ENCODE measurements at regions not wholly inside any gene's neighbourhood (a gene's known extent, or its start where the extent isn't known, plus 50 kb on each side); places are given as distances from the start of the nearest gene placed in this dataset.

DNA sequence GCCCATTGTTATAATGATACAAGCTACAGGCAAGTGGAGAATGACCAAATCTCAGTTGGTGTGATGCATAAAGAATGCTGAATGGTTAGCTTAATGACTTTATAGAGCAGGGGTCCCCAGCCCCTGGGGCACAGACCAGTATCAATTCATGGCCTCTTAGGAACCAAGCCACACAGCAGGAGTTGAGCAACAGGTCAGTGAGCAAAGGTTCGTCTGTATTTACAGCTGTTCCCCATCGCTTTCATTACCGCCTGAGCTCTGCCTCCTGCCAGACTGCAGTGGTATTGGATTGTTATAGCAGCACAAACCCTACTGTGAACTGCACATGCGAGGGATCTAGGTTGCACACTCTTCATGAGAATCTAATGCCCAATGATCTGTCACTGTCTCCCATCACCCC lies 114.0 kb upstream of the ZFHX3 start:
- Histone ChIP-seq H3K9me3 (ENCODE audit: control insufficient read depth, insufficient read depth, low read length) (peaks cover 5% of the 10 kb centered on the region; the same call in 1 of the 2 replicates), H2AK9ac (replicated peaks; ENCODE audit: low read depth, low read length, poor library complexity) (no peak overlapping the region), H4K91ac (ENCODE audit: insufficient read depth, low read depth, low read length) (no peak overlapping the region), H3K4ac (ENCODE audit: low read depth, low read length) (no peak overlapping the region), H2AK5ac (ENCODE audit: low read depth, low read length) (no peak overlapping the region), H2BK120ac (ENCODE audit: low read depth, low read length) (no peak overlapping the region), H3K9ac (ENCODE audit: low read depth, low read length) (no peak overlapping the region), H3K79me1 (ENCODE audit: low read depth in 1 of 2, low read length in 2 of 2) (no peaks in the 10 kb centered on the region), H2BK15ac (ENCODE audit: low read depth, low read length) (no peak overlapping the region), H3K36me3 (ENCODE audit: control insufficient read depth, insufficient read depth, low read length) (no peaks in the 10 kb centered on the region), H3K4me2 (ENCODE audit: low read depth, low read length) (no peak overlapping the region), H4K8ac (ENCODE audit: low read depth in 2 of 2, low read length in 2 of 2) (no peak overlapping the region), H3K9me1 (ENCODE audit: insufficient read depth, low read length) (no peaks in the 10 kb centered on the region), H2BK5ac (ENCODE audit: low read depth, low read length, poor library complexity, severe bottlenecking) (no peak overlapping the region), H3K4me1 (ENCODE audit: control insufficient read depth, insufficient read depth, low read length) (no peaks in the 10 kb centered on the region; the same call in 1 of the 2 replicates), H3K4me3 (ENCODE audit: insufficient read depth, low read depth, low read length) (no peak overlapping the region), H3K56ac (ENCODE audit: extremely low read depth, insufficient read depth, low read length) (no peak overlapping the region), H2AFZ (replicated peaks; ENCODE audit: low read length, poor library complexity) (no peak overlapping the region), H3K14ac (replicated peaks; ENCODE audit: low read depth, low read length) (no peak overlapping the region), H4K5ac (ENCODE audit: low read depth, low read length) (no peak overlapping the region), H2BK20ac (ENCODE audit: low read depth, low read length) (no peak overlapping the region), H3K27me3 (ENCODE audit: control insufficient read depth, insufficient read depth, low read length) (no peaks in the 10 kb centered on the region; the same call in 1 of the 2 replicates), H3K23ac (ENCODE audit: low read depth, low read length) (no peak overlapping the region), H3K18ac (ENCODE audit: low read depth, low read length) (no peak overlapping the region), H4K20me1 (ENCODE audit: insufficient read depth, low read length) (no peaks in the 10 kb centered on the region), H3K27ac (ENCODE audit: insufficient read depth, low read length) (no peak overlapping the region)
- ATAC-seq (ENCODE audit: low read depth) (no peak), DNase-seq (no peak)
- no CpG with 5 or more reads among the region's 4 CpGs for WGBS, 2 experiments (ENCODE audit: extremely low coverage in 2 of 2, insufficient read length in 1 of 2)
- dilution Hi-C loops (cut with HindIII; ENCODE audit: low sequenced_read_pairs, unreplicated experiment): no loop called here
- intact Hi-C loops (cut with micrococcal nuclease): no loop called here
- in situ Hi-C loops (cut with MboI; ENCODE audit: low sequenced_read_pairs): no loop called here
- POLR2A ChIA-PET (ENCODE audit: unreplicated experiment): no interaction called here
- BruUV-seq (replicated peaks): no TSS peak
- CTCF ChIA-PET: no interaction called here
- TF ChIP-seq, protein P1, sequence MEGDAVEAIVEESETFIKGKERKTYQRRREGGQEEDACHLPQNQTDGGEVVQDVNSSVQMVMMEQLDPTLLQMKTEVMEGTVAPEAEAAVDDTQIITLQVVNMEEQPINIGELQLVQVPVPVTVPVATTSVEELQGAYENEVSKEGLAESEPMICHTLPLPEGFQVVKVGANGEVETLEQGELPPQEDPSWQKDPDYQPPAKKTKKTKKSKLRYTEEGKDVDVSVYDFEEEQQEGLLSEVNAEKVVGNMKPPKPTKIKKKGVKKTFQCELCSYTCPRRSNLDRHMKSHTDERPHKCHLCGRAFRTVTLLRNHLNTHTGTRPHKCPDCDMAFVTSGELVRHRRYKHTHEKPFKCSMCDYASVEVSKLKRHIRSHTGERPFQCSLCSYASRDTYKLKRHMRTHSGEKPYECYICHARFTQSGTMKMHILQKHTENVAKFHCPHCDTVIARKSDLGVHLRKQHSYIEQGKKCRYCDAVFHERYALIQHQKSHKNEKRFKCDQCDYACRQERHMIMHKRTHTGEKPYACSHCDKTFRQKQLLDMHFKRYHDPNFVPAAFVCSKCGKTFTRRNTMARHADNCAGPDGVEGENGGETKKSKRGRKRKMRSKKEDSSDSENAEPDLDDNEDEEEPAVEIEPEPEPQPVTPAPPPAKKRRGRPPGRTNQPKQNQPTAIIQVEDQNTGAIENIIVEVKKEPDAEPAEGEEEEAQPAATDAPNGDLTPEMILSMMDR (conservative IDR thresholded peaks at IDR 0.05; ENCODE audit: low read depth, low read length): no peak
- TF ChIP-seq RAD21 (IDR thresholded peaks at IDR 0.05; ENCODE audit: low read length) (no peak), BHLHE40 (IDR thresholded peaks at IDR 0.05; ENCODE audit: low read depth, low read length) (no peak), POLR2A (IDR thresholded peaks at IDR 0.05; ENCODE audit: low read depth, low read length) (no peak), SMC3 (IDR thresholded peaks at IDR 0.05; ENCODE audit: low read depth, low read length) (no peak), MXI1 (IDR thresholded peaks at IDR 0.05; ENCODE audit: borderline replicate concordance, low read depth, low read length) (no peak), FOS (IDR thresholded peaks at IDR 0.05; ENCODE audit: low read depth, low read length) (no peak), MAFK (IDR thresholded peaks at IDR 0.05; ENCODE audit: low read depth, low read length) (no peak), CEBPB (IDR thresholded peaks at IDR 0.05; ENCODE audit: low read depth, low read length) (no peak)
- TF ChIP-seq, protein P2, sequence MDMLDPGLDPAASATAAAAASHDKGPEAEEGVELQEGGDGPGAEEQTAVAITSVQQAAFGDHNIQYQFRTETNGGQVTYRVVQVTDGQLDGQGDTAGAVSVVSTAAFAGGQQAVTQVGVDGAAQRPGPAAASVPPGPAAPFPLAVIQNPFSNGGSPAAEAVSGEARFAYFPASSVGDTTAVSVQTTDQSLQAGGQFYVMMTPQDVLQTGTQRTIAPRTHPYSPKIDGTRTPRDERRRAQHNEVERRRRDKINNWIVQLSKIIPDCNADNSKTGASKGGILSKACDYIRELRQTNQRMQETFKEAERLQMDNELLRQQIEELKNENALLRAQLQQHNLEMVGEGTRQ (IDR thresholded peaks at IDR 0.05; ENCODE audit: low read depth, low read length): no peak
- TF ChIP-seq, protein P3, sequence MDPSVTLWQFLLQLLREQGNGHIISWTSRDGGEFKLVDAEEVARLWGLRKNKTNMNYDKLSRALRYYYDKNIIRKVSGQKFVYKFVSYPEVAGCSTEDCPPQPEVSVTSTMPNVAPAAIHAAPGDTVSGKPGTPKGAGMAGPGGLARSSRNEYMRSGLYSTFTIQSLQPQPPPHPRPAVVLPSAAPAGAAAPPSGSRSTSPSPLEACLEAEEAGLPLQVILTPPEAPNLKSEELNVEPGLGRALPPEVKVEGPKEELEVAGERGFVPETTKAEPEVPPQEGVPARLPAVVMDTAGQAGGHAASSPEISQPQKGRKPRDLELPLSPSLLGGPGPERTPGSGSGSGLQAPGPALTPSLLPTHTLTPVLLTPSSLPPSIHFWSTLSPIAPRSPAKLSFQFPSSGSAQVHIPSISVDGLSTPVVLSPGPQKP (IDR thresholded peaks at IDR 0.05; ENCODE audit: borderline replicate concordance, low read depth, low read length): no peak
